ENCODE measurements at regions not wholly inside any gene's neighbourhood (a gene's known extent, or its start where the extent isn't known, plus 50 kb on each side); places are given as distances from the start of the nearest gene placed in this dataset.

- H3K9me3 ChIP-seq (ENCODE audit: low read length), result no peaks in the 10 kb centered on the region
- ChIA-PET CTCF (ENCODE audit: unreplicated experiment) (no interaction called here), POLR2A (interaction anchor here (0.8 to 1.2 kb wide), 3 partner anchors 12 to 14 kb away, joined by 3 read pairs; no protein-coding TSS in a partner anchor)
- H3K4me1 ChIP-seq (ENCODE audit: insufficient read depth, low read length, poor library complexity, severe bottlenecking), result no peaks in the 10 kb centered on the region
- H2AFZ ChIP-seq (ENCODE audit: low read length), result no peak overlapping the region
- no peaks in the 10 kb centered on the region; the same call in 1 of the 2 replicates for H3K9me2 ChIP-seq (ENCODE audit: insufficient read depth, low read length)
- H4K20me1 ChIP-seq (ENCODE audit: insufficient read depth, low read length), result no peaks in the 10 kb centered on the region
- no peak for TF ChIP-seq EZH2phosphoT487 (IDR thresholded peaks at IDR 0.05; ENCODE audit: borderline replicate concordance, low read depth, low read length)
- no peak for TF ChIP-seq CTCF (conservative IDR thresholded peaks at IDR 0.05; ENCODE audit: low read length)
- H3K27ac ChIP-seq (ENCODE audit: low read depth, low read length, poor library complexity, severe bottlenecking), result no peak overlapping the region
- H3K36me3 ChIP-seq (ENCODE audit: insufficient read depth, low read length), result no peaks in the 10 kb centered on the region
- intact Hi-C loops (cut with micrococcal nuclease; ENCODE audit: unreplicated experiment), result no loop called here
- no TSS peak for BruUV-seq (replicated peaks)
- H3K4me3 ChIP-seq (ENCODE audit: low read depth, low read length, poor library complexity, severe bottlenecking), result no peak overlapping the region
- no peak for DNase-seq (ENCODE audit: low spot score)
- H3K79me2 ChIP-seq (ENCODE audit: insufficient read depth, low read depth, low read length), result no peaks in the 10 kb centered on the region
- no peak overlapping the region for H3K4me2 ChIP-seq (ENCODE audit: low read length)
Observed at GRCh38 chr4:137909529-137910309, 332.4 kb downstream of the SLC7A11 start.

DNA sequence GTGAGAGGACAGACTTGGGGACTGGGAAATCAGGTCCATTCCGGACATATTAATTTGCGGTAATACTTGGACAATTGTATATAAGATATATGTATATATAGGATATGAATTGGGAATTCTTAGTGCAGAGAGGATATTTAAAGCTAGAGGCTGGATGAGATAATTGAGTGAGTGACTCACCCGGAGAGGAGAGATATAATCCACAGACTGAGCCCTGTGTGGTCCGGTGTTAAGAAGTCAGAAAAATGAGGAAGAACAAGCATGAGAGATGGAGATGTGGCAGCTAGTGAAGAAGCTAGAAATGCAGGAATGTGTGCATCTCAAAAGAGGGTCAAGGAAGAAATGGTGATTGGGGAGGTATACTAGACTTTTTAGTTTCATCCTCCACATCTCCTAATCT, 336.2 kb downstream of the SLC7A11 start:
- Histone ChIP-seq H3K79me2 (ENCODE audit: insufficient read depth, low read depth, low read length) (no peaks in the 10 kb centered on the region), H3K4me3 (ENCODE audit: low read depth, low read length, poor library complexity, severe bottlenecking) (no peak overlapping the region), H3K27ac (ENCODE audit: low read depth, low read length, poor library complexity, severe bottlenecking) (no peak overlapping the region), H3K9me3 (ENCODE audit: low read length) (no peaks in the 10 kb centered on the region), H3K4me2 (ENCODE audit: low read length) (no peak overlapping the region), H2AFZ (ENCODE audit: low read length) (no peak overlapping the region), H3K4me1 (ENCODE audit: insufficient read depth, low read length, poor library complexity, severe bottlenecking) (no peaks in the 10 kb centered on the region), H3K9me2 (ENCODE audit: insufficient read depth, low read length) (no peaks in the 10 kb centered on the region; the same call in 1 of the 2 replicates), H3K36me3 (ENCODE audit: insufficient read depth, low read length) (no peaks in the 10 kb centered on the region), H4K20me1 (ENCODE audit: insufficient read depth, low read length) (no peaks in the 10 kb centered on the region)
- DNase-seq (ENCODE audit: low spot score), result no peak
- CTCF ChIA-PET (ENCODE audit: unreplicated experiment), result no interaction called here
- POLR2A ChIA-PET, result no interaction called here
- intact Hi-C loops (cut with micrococcal nuclease; ENCODE audit: unreplicated experiment), result no loop called here
- no TSS peak for BruUV-seq (replicated peaks)
- no peak for TF ChIP-seq CTCF (conservative IDR thresholded peaks at IDR 0.05; ENCODE audit: low read length)
- TF ChIP-seq EZH2phosphoT487 (IDR thresholded peaks at IDR 0.05; ENCODE audit: borderline replicate concordance, low read depth, low read length), result no peak

- H3K9me2 ChIP-seq (ENCODE audit: insufficient read depth, low read length), result no peaks in the 10 kb centered on the region
- H3K4me3 ChIP-seq (ENCODE audit: low read depth, low read length, poor library complexity, severe bottlenecking), result no peak overlapping the region
- no peaks in the 10 kb centered on the region for H3K79me2 ChIP-seq (ENCODE audit: insufficient read depth, low read depth, low read length)
- CTCF ChIA-PET (ENCODE audit: unreplicated experiment), result no interaction called here
- H3K4me1 ChIP-seq (ENCODE audit: insufficient read depth, low read length, poor library complexity, severe bottlenecking), result no peaks in the 10 kb centered on the region
- H4K20me1 ChIP-seq (ENCODE audit: insufficient read depth, low read length), result no peaks in the 10 kb centered on the region
- H2AFZ ChIP-seq (ENCODE audit: low read length), result no peak overlapping the region
- H3K36me3 ChIP-seq (ENCODE audit: insufficient read depth, low read length), result no peaks in the 10 kb centered on the region
- POLR2A ChIA-PET, result interaction anchor here (0.6 kb wide), 1 partner anchor 818 kb away, joined by 3 read pairs; no protein-coding TSS in a partner anchor
- H3K27ac ChIP-seq (ENCODE audit: low read depth, low read length, poor library complexity, severe bottlenecking), result no peak overlapping the region
- DNase-seq (ENCODE audit: low spot score), result no peak
- BruUV-seq (replicated peaks), result no TSS peak
- H3K9me3 ChIP-seq (ENCODE audit: low read length), result no peaks in the 10 kb centered on the region
- TF ChIP-seq EZH2phosphoT487 (IDR thresholded peaks at IDR 0.05; ENCODE audit: borderline replicate concordance, low read depth, low read length) (no peak), CTCF (conservative IDR thresholded peaks at IDR 0.05; ENCODE audit: low read length) (no peak)
- intact Hi-C loops (cut with micrococcal nuclease; ENCODE audit: unreplicated experiment), result no loop called here
- H3K4me2 ChIP-seq (ENCODE audit: low read length), result no peak overlapping the region
Observed at GRCh38 chr4:137901114-137901513, 341.0 kb downstream of the SLC7A11 start.
